ENCODE measurements at regions not wholly inside any gene's neighbourhood (a gene's known extent, or its start where the extent isn't known, plus 50 kb on each side); places are given as distances from the start of the nearest gene placed in this dataset.

GRCh38 chr11:134515081-134515960 lies 103.3 kb upstream of the B3GAT1 start:
- peaks cover 58% of the 10 kb centered on the region for H3K27me3 Mint-ChIP-seq (ENCODE audit: low read depth)
- H3K36me3 Mint-ChIP-seq (ENCODE audit: low read depth) = no peaks in the 10 kb centered on the region
- no peak for TF ChIP-seq CTCF (IDR thresholded peaks at IDR 0.05; ENCODE audit: unreplicated experiment in 3 of 3)
- H3K27ac Mint-ChIP-seq = no peak overlapping the region
- no peak overlapping the region for H3K4me3 Mint-ChIP-seq
- H3K9me3 Mint-ChIP-seq = no peaks in the 10 kb centered on the region
- no peaks in the 10 kb centered on the region for H3K4me1 Mint-ChIP-seq

GRCh38 chr11:134514354-134514951 lies 102.4 kb upstream of the B3GAT1 start:
- H3K4me1 Mint-ChIP-seq = no peaks in the 10 kb centered on the region
- no peak overlapping the region for H3K27ac Mint-ChIP-seq
- H3K9me3 Mint-ChIP-seq = no peaks in the 10 kb centered on the region
- H3K36me3 Mint-ChIP-seq (ENCODE audit: low read depth) = no peaks in the 10 kb centered on the region
- peaks cover 53% of the 10 kb centered on the region for H3K27me3 Mint-ChIP-seq (ENCODE audit: low read depth)
- H3K4me3 Mint-ChIP-seq = no peak overlapping the region
- no peak for TF ChIP-seq CTCF (IDR thresholded peaks at IDR 0.05; ENCODE audit: unreplicated experiment in 3 of 3)

- Mint-ChIP-seq H3K4me3 (no peak overlapping the region), H3K9me3 (no peaks in the 10 kb centered on the region), H3K27ac (no peak overlapping the region), H3K4me1 (no peaks in the 10 kb centered on the region), H3K36me3 (ENCODE audit: low read depth) (no peaks in the 10 kb centered on the region), H3K27me3 (ENCODE audit: low read depth) (peaks cover 58% of the 10 kb centered on the region)
- no peak for TF ChIP-seq CTCF (IDR thresholded peaks at IDR 0.05; ENCODE audit: unreplicated experiment in 3 of 3)
Observed at GRCh38 chr11:134513585-134514120, 101.6 kb upstream of the B3GAT1 start.

- Mint-ChIP-seq H3K27ac (no peak overlapping the region), H3K36me3 (ENCODE audit: low read depth) (no peaks in the 10 kb centered on the region), H3K4me3 (no peak overlapping the region), H3K9me3 (no peaks in the 10 kb centered on the region), H3K27me3 (ENCODE audit: low read depth) (peaks cover 56% of the 10 kb centered on the region), H3K4me1 (no peaks in the 10 kb centered on the region)
- no peak for TF ChIP-seq CTCF (IDR thresholded peaks at IDR 0.05; ENCODE audit: unreplicated experiment in 3 of 3)
Observed at GRCh38 chr11:134512571-134513538, 100.8 kb upstream of the B3GAT1 start.

- no peaks in the 10 kb centered on the region for H3K4me1 Mint-ChIP-seq
- no peak overlapping the region for H3K27ac Mint-ChIP-seq
- H3K9me3 Mint-ChIP-seq = no peaks in the 10 kb centered on the region
- TF ChIP-seq CTCF (IDR thresholded peaks at IDR 0.05; ENCODE audit: unreplicated experiment in 3 of 3) = no peak
- no peaks in the 10 kb centered on the region for H3K36me3 Mint-ChIP-seq (ENCODE audit: low read depth)
- peaks cover 55% of the 10 kb centered on the region for H3K27me3 Mint-ChIP-seq (ENCODE audit: low read depth)
- H3K4me3 Mint-ChIP-seq = no peak overlapping the region
Observed at GRCh38 chr11:134512061-134512460, 100.0 kb upstream of the B3GAT1 start.

Data from nephron (organoid).